WERI-Rb-1 (cell line): ENCODE measurements at regions not wholly inside any gene's neighbourhood (a gene's known extent, or its start where the extent isn't known, plus 50 kb on each side); places are given as distances from the start of the nearest gene placed in this dataset.

Experiments used
- DNase-seq: peaks from one replicate; pipeline ENCODE4 v3.0.0-alpha.2; 2020
- H3K27ac ChIP-seq: fragments of 250-450 bp; sonication (Bioruptor Pico); 2 replicates; pipeline ENCODE4 v1.5.1; 2020; ENCODE audit warnings: mild to moderate bottlenecking, moderate library complexity
- H3K27me3 ChIP-seq: fragments of 250-450 bp; sonication (Bioruptor Pico); 2 replicates; pipeline ENCODE4 v1.5.1; 2021; ENCODE audit warnings: mild to moderate bottlenecking, low read depth, moderate library complexity; ENCODE audit not compliant: insufficient read depth, severe bottlenecking
- H3K36me3 ChIP-seq: fragments of 250-450 bp; sonication (Bioruptor Pico); 2 replicates; pipeline ENCODE4 v1.5.1; 2020; ENCODE audit warnings: mild to moderate bottlenecking, moderate library complexity
- H3K4me3 ChIP-seq: 2 replicates; pipeline ENCODE4 v1.5.1; 2011; ENCODE audit warnings: low read depth, mild to moderate bottlenecking, control low read depth, low read length
- H3K9me3 ChIP-seq: fragments of 250-450 bp; sonication (Bioruptor Pico); 2 replicates; pipeline ENCODE4 v1.5.1; 2021; ENCODE audit warnings: mild to moderate bottlenecking, moderate library complexity; ENCODE audit not compliant: severe bottlenecking
- CTCF ChIP-seq: IDR thresholded peaks from 2 replicates; pipeline ENCODE4 v1.5.1; 2011; ENCODE audit warnings: low read depth, mild to moderate bottlenecking, control low read depth, inconsistent platforms, low read length

- no peaks in the 10 kb centered on the region for H3K9me3 ChIP-seq
- no peak for TF ChIP-seq CTCF
- no peak for DNase-seq
- H3K4me3 ChIP-seq = no peak overlapping the region
- H3K27me3 ChIP-seq = no peaks in the 10 kb centered on the region
- H3K36me3 ChIP-seq = no peaks in the 10 kb centered on the region
- no peak overlapping the region for H3K27ac ChIP-seq
These were observed 115.7 kb downstream of the MTPAP start for GRCh38 chr10:30233186-30233959.

- Histone ChIP-seq H3K4me3 (no peak overlapping the region), H3K27me3 (no peaks in the 10 kb centered on the region), H3K36me3 (no peaks in the 10 kb centered on the region), H3K9me3 (no peaks in the 10 kb centered on the region), H3K27ac (no peak overlapping the region)
- no peak for DNase-seq
- no peak for TF ChIP-seq CTCF
These were observed 117.4 kb downstream of the MTPAP start for GRCh38 chr10:30231709-30232108.

- H3K4me3 ChIP-seq = no peak overlapping the region
- no peak overlapping the region for H3K27ac ChIP-seq
- DNase-seq = no peak
- no peaks in the 10 kb centered on the region for H3K9me3 ChIP-seq
- H3K36me3 ChIP-seq = no peaks in the 10 kb centered on the region
- TF ChIP-seq CTCF = no peak
- H3K27me3 ChIP-seq = no peaks in the 10 kb centered on the region
These were observed 117.9 kb downstream of the MTPAP start for GRCh38 chr10:30231071-30231652.

- TF ChIP-seq CTCF = no peak
These were observed 119.5 kb downstream of the MTPAP start for GRCh38 chr10:30229536-30229935.

GRCh38 chr10:30228417-30229036, 120.6 kb downstream of the MTPAP start:
- H3K9me3 ChIP-seq = no peaks in the 10 kb centered on the region
- TF ChIP-seq CTCF = no peak
- no peak for DNase-seq
- no peaks in the 10 kb centered on the region for H3K27me3 ChIP-seq
- H3K4me3 ChIP-seq = no peak overlapping the region
- H3K27ac ChIP-seq = no peak overlapping the region
- no peaks in the 10 kb centered on the region for H3K36me3 ChIP-seq

More at GRCh38 chr10:30229536-30229935, 119.5 kb downstream of the MTPAP start:
- Histone ChIP-seq H3K9me3 (no peaks in the 10 kb centered on the region), H3K36me3 (no peaks in the 10 kb centered on the region), H3K4me3 (no peak overlapping the region), H3K27me3 (no peaks in the 10 kb centered on the region), H3K27ac (no peak overlapping the region)
- no peak for DNase-seq
